ENCODE measurements at regions not wholly inside any gene's neighbourhood (a gene's known extent, or its start where the extent isn't known, plus 50 kb on each side); places are given as distances from the start of the nearest gene placed in this dataset.

DNA sequence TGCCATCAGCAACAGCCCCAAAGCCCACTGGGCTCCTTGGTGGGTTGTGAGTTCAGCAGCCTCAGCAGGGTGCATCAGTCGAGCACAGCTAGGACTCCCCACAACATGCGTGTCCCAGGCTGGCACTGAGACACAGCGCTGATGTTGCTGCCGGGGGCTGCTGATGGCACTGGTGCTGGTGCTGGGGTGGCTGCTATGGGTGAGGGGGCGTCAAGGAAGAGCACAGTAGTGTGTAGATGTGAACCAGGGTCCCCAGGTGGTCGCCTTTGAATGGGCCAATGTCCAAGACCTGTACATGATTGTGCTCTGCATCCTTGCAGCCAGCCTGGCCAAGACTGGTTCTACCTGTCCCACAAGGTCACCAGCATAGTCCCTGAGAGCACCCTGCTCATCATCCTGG lies 121.3 kb upstream of the SERPIND1 start:
- H3K36me3 Mint-ChIP-seq (ENCODE audit: low read depth) = no peaks in the 10 kb centered on the region
- H3K27ac Mint-ChIP-seq = no peak overlapping the region
- H3K4me3 Mint-ChIP-seq = no peak overlapping the region
- H3K9me3 Mint-ChIP-seq = peaks cover 4% of the 10 kb centered on the region
- H3K4me1 Mint-ChIP-seq = no peaks in the 10 kb centered on the region
- peaks cover 23% of the 10 kb centered on the region for H3K27me3 Mint-ChIP-seq (ENCODE audit: low read depth, poor library complexity)
- no peak for DNase-seq
- TF ChIP-seq, protein P1, sequence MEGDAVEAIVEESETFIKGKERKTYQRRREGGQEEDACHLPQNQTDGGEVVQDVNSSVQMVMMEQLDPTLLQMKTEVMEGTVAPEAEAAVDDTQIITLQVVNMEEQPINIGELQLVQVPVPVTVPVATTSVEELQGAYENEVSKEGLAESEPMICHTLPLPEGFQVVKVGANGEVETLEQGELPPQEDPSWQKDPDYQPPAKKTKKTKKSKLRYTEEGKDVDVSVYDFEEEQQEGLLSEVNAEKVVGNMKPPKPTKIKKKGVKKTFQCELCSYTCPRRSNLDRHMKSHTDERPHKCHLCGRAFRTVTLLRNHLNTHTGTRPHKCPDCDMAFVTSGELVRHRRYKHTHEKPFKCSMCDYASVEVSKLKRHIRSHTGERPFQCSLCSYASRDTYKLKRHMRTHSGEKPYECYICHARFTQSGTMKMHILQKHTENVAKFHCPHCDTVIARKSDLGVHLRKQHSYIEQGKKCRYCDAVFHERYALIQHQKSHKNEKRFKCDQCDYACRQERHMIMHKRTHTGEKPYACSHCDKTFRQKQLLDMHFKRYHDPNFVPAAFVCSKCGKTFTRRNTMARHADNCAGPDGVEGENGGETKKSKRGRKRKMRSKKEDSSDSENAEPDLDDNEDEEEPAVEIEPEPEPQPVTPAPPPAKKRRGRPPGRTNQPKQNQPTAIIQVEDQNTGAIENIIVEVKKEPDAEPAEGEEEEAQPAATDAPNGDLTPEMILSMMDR (IDR thresholded peaks at IDR 0.05) = no peak

DNA sequence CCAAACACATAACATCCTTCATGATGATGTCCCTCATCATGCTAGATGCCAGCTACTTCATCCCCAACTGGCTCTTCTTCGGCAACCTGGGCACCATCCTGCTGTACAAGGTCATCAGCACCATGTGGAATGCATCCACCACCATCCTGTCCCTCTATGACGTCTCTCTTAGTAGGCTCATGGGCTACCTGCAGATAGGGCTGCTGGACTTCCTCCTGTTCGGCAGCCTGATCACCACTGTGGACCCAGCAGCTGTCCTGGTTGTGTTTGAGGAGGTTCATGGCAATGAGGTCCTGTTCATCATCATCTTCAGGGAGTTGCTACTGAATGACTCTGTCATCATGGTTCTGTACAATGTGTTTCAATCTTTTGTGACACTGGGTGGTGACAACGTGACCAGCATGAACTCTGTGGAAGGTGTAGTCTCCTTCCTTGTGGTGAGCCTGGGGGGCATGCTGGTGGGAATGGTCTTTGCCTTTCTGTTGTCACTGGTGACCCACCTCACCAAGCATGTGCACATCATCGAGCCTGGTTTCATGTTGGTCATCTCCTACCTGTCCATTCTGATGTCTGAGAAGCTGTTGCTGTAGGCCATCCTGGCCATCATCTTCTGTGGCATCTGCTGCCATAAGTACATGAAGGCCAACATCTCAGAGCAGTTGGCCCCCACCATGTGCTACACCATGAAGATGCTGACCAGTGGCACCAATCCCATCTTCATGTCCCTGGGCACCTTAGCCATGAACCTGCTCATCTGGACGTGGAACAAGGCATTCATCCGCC lies 120.7 kb upstream of the SERPIND1 start:
- no peaks in the 10 kb centered on the region for H3K4me1 Mint-ChIP-seq
- TF ChIP-seq, protein P1 (IDR thresholded peaks at IDR 0.05) = no peak
- H3K27ac Mint-ChIP-seq = no peak overlapping the region
- DNase-seq = no peak
- H3K9me3 Mint-ChIP-seq = peaks cover 4% of the 10 kb centered on the region
- no peak overlapping the region for H3K4me3 Mint-ChIP-seq
- H3K27me3 Mint-ChIP-seq (ENCODE audit: low read depth, poor library complexity) = peaks cover 28% of the 10 kb centered on the region
- no peaks in the 10 kb centered on the region for H3K36me3 Mint-ChIP-seq (ENCODE audit: low read depth)

DNA sequence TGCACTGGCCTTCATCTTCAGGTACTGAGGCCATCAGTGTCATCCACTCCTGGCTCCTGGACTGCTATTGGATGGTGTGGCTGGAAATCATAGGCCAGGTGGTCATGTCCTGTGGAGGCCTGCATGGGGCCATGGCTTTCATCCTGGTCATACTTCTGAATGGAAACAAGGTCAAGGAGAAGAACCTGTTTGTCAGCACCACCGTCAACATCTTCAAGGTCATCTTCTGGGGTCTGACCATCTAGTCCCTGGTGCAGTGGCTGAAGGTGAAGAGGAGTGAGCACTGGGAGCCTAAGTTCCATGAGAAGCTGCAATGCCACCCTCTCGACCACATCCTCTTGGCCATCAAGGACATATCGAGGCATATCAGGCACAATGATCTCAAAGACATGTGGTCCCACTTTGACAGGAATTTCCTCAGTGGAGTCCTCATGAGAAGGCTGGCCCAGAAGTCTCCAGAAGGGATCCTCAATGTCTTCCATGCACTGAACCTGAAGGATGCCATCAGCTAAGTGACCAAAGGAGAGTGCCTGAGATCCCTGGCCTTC lies 120.0 kb upstream of the SERPIND1 start:
- DNase-seq = no peak
- Mint-ChIP-seq H3K4me1 (no peaks in the 10 kb centered on the region), H3K27me3 (ENCODE audit: low read depth, poor library complexity) (peaks cover 34% of the 10 kb centered on the region), H3K36me3 (ENCODE audit: low read depth) (no peaks in the 10 kb centered on the region), H3K27ac (no peak overlapping the region), H3K9me3 (peaks cover 4% of the 10 kb centered on the region), H3K4me3 (no peak overlapping the region)
- TF ChIP-seq, protein P1 (IDR thresholded peaks at IDR 0.05) = no peak

DNA sequence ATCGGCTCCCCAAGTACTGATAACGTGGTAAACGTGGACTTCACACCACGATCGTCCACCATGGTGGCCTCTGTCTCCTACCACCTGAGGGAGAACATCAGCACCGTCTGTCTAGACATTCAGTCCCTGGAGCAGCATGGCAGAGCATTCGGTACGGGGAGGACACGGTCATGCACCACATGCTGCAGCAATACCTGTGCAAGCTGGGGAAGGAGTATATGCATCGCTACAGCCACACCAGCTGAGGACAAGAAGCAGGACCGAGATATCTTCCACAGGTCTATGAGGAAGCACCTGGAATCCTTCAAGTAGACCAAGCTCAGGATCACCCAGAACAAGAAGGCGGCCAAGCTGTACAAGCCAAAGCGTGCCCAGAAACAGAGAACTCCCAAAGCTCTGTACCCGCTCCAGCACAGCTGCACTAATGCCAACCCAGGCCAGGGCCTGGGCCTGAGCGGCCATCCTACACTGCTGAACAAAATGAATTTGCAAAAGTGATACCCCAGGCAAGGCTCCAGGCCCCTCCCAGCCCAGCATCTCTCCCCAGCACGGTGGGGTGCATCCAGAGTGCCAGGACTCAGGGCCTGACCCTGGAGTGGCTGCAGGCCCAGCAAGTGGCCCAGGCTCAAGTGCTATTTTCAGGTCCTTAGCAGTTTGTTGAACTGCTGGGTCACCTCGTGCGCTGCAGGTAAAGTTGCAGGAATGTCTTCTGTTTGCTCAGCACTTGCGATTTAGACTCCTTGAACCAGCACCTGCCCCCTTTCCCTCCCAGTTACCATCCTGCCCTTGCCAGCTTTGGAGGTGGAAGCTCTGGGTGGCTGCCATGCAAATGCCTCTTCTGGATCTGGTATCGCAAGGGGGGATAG lies 119.3 kb upstream of the SERPIND1 start:
- H3K9me3 Mint-ChIP-seq = peaks cover 8% of the 10 kb centered on the region
- TF ChIP-seq, protein P1 (IDR thresholded peaks at IDR 0.05) = no peak
- H3K27ac Mint-ChIP-seq = no peak overlapping the region
- H3K4me3 Mint-ChIP-seq = no peak overlapping the region
- no peaks in the 10 kb centered on the region for H3K36me3 Mint-ChIP-seq (ENCODE audit: low read depth)
- H3K4me1 Mint-ChIP-seq = no peaks in the 10 kb centered on the region
- H3K27me3 Mint-ChIP-seq (ENCODE audit: low read depth, poor library complexity) = peaks cover 42% of the 10 kb centered on the region
- DNase-seq = no peak

DNA sequence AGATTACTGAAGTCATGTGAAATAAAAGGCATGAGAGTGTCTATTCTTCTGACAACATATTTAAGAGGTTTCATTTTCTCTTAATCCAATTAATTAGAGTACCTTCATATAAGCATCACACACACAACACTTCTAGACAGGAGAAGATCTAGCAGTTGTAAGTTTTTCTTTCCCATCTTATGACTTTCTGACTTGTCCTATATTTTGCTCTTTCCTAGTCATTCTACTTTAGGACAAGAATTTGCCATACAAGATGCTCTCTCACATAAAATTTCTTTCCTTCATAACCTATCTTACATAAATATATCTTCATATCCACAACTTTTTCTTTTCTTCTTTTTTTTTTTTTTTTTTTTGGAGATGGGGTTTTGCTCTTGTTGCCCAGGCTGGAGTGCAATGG lies 118.3 kb upstream of the SERPIND1 start:
- no peaks in the 10 kb centered on the region for H3K4me1 Mint-ChIP-seq
- peaks cover 13% of the 10 kb centered on the region for H3K9me3 Mint-ChIP-seq
- H3K36me3 Mint-ChIP-seq (ENCODE audit: low read depth) = no peaks in the 10 kb centered on the region
- no peak overlapping the region for H3K27ac Mint-ChIP-seq
- no peak for DNase-seq
- H3K4me3 Mint-ChIP-seq = no peak overlapping the region
- TF ChIP-seq, protein P1 (IDR thresholded peaks at IDR 0.05) = no peak
- H3K27me3 Mint-ChIP-seq (ENCODE audit: low read depth, poor library complexity) = peaks cover 48% of the 10 kb centered on the region
